AG09309 (cell line): ENCODE measurements at regions not wholly inside any gene's neighbourhood (a gene's known extent, or its start where the extent isn't known, plus 50 kb on each side); places are given as distances from the start of the nearest gene placed in this dataset.

Source experiments
- DNase-seq: peaks from one replicate; pipeline ENCODE4 v3.0.0-alpha.2; 2010; ENCODE audit warnings: low read depth
- H3K4me3 ChIP-seq: 2 replicates; pipeline ENCODE4 v1.5.1; 2011; ENCODE audit warnings: mild to moderate bottlenecking, low read depth, low read length, moderate library complexity; ENCODE audit not compliant: control insufficient read depth
- TF ChIP-seq, protein P1 (sequence below): IDR thresholded peaks from 2 replicates; pipeline ENCODE4 v1.5.1; 2011; ENCODE audit warnings: mild to moderate bottlenecking, low read depth, low read length, inconsistent platforms; ENCODE audit not compliant: insufficient read depth, control insufficient read depth; ENCODE audit errors: missing control alignments

DNA sequence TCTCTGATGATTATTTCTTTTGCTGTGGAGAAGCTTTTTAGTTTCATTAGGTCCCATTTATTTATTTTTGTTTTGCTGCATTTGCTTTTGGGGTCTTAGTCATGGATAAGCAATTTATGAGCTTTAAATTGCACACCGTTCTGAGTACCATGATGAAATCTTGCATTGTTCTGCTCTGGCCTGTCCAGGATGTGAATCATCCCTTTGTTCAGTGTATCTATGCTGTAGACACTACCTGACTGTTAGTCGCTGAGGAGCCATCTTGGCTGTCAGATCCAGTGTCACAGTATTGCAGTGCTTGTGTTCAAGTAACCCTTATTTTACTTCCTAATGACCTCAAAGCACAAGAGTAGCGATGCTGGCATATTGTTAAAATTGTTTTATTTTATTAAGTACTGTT, 218.0 kb upstream of the CNTNAP4 start:
- no peak for DNase-seq
- TF ChIP-seq, protein P1, sequence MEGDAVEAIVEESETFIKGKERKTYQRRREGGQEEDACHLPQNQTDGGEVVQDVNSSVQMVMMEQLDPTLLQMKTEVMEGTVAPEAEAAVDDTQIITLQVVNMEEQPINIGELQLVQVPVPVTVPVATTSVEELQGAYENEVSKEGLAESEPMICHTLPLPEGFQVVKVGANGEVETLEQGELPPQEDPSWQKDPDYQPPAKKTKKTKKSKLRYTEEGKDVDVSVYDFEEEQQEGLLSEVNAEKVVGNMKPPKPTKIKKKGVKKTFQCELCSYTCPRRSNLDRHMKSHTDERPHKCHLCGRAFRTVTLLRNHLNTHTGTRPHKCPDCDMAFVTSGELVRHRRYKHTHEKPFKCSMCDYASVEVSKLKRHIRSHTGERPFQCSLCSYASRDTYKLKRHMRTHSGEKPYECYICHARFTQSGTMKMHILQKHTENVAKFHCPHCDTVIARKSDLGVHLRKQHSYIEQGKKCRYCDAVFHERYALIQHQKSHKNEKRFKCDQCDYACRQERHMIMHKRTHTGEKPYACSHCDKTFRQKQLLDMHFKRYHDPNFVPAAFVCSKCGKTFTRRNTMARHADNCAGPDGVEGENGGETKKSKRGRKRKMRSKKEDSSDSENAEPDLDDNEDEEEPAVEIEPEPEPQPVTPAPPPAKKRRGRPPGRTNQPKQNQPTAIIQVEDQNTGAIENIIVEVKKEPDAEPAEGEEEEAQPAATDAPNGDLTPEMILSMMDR, result no peak
- no peak overlapping the region for H3K4me3 ChIP-seq

DNA sequence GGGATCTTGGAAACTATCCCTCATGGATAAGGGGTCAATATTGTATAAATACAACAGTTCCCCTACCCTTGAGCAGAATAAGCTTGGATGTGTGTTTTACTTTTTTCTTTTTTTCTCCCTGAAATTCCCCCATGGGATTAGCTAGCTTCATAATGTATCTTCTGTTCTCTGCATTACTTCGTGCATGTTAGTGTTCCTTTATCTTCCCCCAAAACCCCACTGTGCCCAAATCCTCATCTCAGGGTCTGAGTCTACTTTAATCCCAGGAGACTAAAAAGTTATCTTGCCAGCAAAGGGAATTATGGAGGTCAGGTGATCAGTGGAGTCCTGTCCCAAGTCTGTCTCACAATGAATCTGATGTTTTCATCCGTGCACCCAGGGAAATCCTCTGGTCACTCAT, 217.5 kb upstream of the CNTNAP4 start:
- TF ChIP-seq, protein P1, result no peak
- H3K4me3 ChIP-seq, result no peak overlapping the region
- DNase-seq, result no peak

DNA sequence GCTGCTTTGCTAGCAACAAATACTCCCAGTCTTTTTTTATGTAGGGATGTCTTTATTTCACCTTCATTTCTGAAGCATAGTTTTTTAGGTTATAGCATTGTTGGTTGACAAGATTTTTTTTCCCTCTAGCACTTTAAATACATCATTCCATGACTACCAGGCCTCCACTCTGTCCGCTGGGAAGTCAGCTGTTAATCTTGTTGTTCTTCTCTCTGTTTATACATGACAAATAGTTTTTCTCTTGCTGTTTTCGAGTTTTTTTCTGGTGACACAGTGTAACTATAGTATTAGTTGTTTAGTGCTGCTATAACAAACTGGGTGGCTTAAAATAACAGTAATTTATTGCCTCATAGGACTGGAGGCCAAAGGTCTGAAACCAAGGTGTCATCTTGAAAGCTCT, 205.5 kb upstream of the CNTNAP4 start:
- no peak for DNase-seq
- TF ChIP-seq, protein P1, result no peak
- H3K4me3 ChIP-seq, result no peak overlapping the region

GRCh38 chr16:76081967-76082366, 195.2 kb upstream of the CNTNAP4 start:
- TF ChIP-seq, protein P1, result no peak
- DNase-seq, result no peak

DNA sequence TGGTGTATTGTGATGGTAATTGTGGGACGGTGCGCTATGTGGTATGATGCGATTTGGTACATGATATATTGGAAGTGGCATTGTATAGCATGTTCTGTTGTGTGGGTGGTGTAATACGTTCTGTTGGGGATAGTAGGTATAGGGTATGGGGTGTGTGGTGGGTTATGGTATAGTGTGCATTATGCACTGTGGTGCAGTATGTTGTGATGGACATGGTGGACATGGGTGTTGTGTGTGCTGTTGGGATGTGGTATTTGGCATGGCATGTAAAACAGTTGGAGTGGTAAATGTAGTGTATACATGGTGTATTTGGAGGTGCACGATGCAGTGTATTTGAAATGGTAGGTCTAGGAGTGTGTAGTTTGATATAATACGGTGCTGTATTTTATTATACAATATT, 170.6 kb upstream of the CNTNAP4 start:
- no peak overlapping the region for H3K4me3 ChIP-seq
- TF ChIP-seq, protein P1, result no peak
- DNase-seq, result no peak

More at GRCh38 chr16:76081967-76082366, 195.2 kb upstream of the CNTNAP4 start:
- H3K4me3 ChIP-seq, result no peak overlapping the region

DNA sequence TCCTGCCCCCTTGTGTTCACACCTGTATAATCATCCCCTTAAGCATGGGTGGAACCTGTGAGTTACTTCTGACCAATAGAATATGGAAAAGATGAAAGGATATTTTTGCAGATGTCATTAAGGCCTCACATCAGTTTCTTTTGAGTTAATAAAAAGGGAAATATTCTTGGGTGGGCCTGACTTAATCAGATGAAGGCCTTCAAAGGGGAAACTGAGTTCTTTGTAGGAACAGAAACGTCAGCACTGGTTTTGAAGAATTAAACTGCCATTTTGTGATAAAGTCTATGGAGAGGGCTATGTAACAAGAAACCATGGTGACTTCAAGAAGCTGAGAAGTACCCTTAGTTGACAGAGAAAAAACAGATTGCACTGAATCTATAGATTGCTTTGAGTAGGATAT, 168.7 kb upstream of the CNTNAP4 start:
- H3K4me3 ChIP-seq, result no peak overlapping the region
- no peak for DNase-seq
- TF ChIP-seq, protein P1, result no peak

GRCh38 chr16:76114681-76115080, 162.5 kb upstream of the CNTNAP4 start:
- H3K4me3 ChIP-seq, result no peak overlapping the region
- no peak for DNase-seq
- TF ChIP-seq, protein P1, result no peak
